SH-SY5Y (cell line): ENCODE measurements at regions not wholly inside any gene's neighbourhood (a gene's known extent, or its start where the extent isn't known, plus 50 kb on each side); places are given as distances from the start of the nearest gene placed in this dataset.

ENCODE experiments used
- GATA2 ChIP-seq: IDR thresholded peaks from 2 replicates; pipeline ENCODE4 v1.6.1; 2011; ENCODE audit warnings: mild to moderate bottlenecking, low read depth, low read length
- GATA3 ChIP-seq: IDR thresholded peaks from 2 replicates; pipeline ENCODE4 v1.6.1; 2011; ENCODE audit warnings: low read depth, mild to moderate bottlenecking, low read length, moderate library complexity

DNA sequence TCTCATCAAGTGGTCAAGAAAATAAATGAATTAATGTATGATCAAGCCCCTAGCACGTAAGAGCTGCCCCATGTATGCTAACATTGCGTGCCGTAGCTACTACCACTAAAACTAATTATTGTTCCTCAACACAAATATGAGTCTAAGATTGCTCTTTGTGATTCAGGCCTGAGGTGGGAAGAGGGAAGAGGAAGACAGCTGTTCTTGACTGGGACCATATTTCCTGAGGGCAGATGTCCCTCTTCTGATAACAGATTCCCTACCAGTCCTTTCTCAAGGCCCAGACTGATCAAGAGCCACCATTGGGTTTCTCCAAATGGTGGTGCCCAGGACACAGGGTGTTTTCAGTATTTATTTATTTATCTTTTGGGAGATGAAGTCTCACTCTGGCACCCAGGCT, 87.2 kb upstream of the CADM1 start:
- TF ChIP-seq GATA3 (no peak), GATA2 (no peak)
